ENCODE measurements at regions not wholly inside any gene's neighbourhood (a gene's known extent, or its start where the extent isn't known, plus 50 kb on each side); places are given as distances from the start of the nearest gene placed in this dataset.

DNA sequence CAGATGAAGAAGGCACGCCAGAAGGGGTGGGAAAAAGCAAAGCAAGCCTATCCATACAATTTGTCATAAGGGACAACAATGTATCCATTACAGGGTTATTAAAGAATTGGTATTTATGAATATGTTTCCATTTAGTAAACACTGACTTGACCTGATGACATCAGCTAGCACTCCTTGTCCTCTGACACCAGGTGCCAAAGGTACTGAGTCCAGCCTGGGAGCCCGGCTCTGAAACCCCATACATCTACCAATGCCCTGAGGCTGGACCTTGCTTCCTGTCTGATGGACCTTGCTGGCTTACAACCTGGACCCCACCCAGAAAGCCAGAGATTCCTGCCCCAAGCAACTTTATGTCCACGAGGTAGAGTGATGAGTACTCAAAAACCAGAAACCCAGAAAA, 263.0 kb upstream of the ATP11B start:
- Mint-ChIP-seq H3K27ac (ENCODE audit: unreplicated experiment) (no peak overlapping the region), H3K9me3 (ENCODE audit: unreplicated experiment) (no peaks in the 10 kb centered on the region)

DNA sequence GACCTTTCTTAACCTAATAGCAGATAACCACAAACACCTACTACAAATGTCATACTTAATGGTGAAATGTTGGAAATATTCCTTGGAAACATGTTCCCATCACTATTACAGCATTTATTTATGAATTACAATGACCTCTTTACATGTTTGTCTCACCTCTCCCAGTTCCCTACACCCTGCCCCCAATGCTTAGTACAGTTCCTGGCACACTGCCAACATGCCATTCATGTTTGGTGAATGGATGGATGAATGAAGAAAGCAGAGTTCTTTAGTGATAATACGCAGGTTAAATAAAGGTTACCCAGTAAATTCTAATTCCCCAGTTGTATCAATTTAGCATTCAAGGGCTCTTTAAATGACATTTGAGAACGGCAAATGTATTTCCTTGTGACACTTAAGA, 259.9 kb upstream of the ATP11B start:
- no peaks in the 10 kb centered on the region for H3K27me3 ChIP-seq (ENCODE audit: insufficient read depth, low read length)
- H3K27ac ChIP-seq (ENCODE audit: low read depth, low read length) = no peak overlapping the region
- H3K27ac Mint-ChIP-seq (ENCODE audit: unreplicated experiment) = no peak overlapping the region
- no peak for TF ChIP-seq EZH2 (IDR thresholded peaks at IDR 0.05; ENCODE audit: insufficient read depth, low read length)
- TF ChIP-seq, protein P1, sequence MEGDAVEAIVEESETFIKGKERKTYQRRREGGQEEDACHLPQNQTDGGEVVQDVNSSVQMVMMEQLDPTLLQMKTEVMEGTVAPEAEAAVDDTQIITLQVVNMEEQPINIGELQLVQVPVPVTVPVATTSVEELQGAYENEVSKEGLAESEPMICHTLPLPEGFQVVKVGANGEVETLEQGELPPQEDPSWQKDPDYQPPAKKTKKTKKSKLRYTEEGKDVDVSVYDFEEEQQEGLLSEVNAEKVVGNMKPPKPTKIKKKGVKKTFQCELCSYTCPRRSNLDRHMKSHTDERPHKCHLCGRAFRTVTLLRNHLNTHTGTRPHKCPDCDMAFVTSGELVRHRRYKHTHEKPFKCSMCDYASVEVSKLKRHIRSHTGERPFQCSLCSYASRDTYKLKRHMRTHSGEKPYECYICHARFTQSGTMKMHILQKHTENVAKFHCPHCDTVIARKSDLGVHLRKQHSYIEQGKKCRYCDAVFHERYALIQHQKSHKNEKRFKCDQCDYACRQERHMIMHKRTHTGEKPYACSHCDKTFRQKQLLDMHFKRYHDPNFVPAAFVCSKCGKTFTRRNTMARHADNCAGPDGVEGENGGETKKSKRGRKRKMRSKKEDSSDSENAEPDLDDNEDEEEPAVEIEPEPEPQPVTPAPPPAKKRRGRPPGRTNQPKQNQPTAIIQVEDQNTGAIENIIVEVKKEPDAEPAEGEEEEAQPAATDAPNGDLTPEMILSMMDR (IDR thresholded peaks at IDR 0.05; ENCODE audit: insufficient read depth, low read depth, low read length) = no peak
- no peaks in the 10 kb centered on the region for H3K9me3 ChIP-seq (ENCODE audit: insufficient read depth, low read depth, low read length)
- H3K9ac ChIP-seq (ENCODE audit: low read length) = no peak overlapping the region
- H3K4me3 ChIP-seq (ENCODE audit: insufficient read depth, low read depth, low read length) = no peak overlapping the region
- H3K4me2 ChIP-seq (ENCODE audit: low read length) = no peak overlapping the region
- no peaks in the 10 kb centered on the region for H3K4me1 Mint-ChIP-seq (ENCODE audit: low read depth, unreplicated experiment)
- H3K36me3 ChIP-seq (ENCODE audit: insufficient read depth, low read length) = no peaks in the 10 kb centered on the region
- no peaks in the 10 kb centered on the region for H3K9me3 Mint-ChIP-seq (ENCODE audit: unreplicated experiment)
- no peak overlapping the region for H3K4me3 Mint-ChIP-seq (ENCODE audit: unreplicated experiment)
- no peaks in the 10 kb centered on the region for H3K79me2 ChIP-seq (ENCODE audit: insufficient read depth, low read length)
- no peaks in the 10 kb centered on the region for H3K27me3 Mint-ChIP-seq (ENCODE audit: low read depth, unreplicated experiment)
- no peaks in the 10 kb centered on the region for H3K36me3 Mint-ChIP-seq (ENCODE audit: low read depth, unreplicated experiment)
- no peak for DNase-seq (ENCODE audit: low read depth)
- H4K20me1 ChIP-seq (ENCODE audit: insufficient read depth, low read length) = no peaks in the 10 kb centered on the region
- no peak overlapping the region for H2AFZ ChIP-seq (ENCODE audit: low read depth, low read length)
- H3K4me1 ChIP-seq (ENCODE audit: insufficient read depth, low read length) = no peaks in the 10 kb centered on the region
- no peak for FAIRE-seq

More for the DNA sequence above, 263.0 kb upstream of the ATP11B start:
- Histone ChIP-seq H3K9me3 (ENCODE audit: insufficient read depth, low read depth, low read length) (no peaks in the 10 kb centered on the region), H3K4me3 (ENCODE audit: insufficient read depth, low read depth, low read length) (no peak overlapping the region), H3K27ac (ENCODE audit: low read depth, low read length) (no peak overlapping the region), H3K9ac (ENCODE audit: low read length) (no peak overlapping the region), H3K4me2 (ENCODE audit: low read length) (no peak overlapping the region), H3K4me1 (ENCODE audit: insufficient read depth, low read length) (no peaks in the 10 kb centered on the region), H2AFZ (ENCODE audit: low read depth, low read length) (no peak overlapping the region), H3K36me3 (ENCODE audit: insufficient read depth, low read length) (no peaks in the 10 kb centered on the region), H4K20me1 (ENCODE audit: insufficient read depth, low read length) (no peaks in the 10 kb centered on the region), H3K79me2 (ENCODE audit: insufficient read depth, low read length) (no peaks in the 10 kb centered on the region), H3K27me3 (ENCODE audit: insufficient read depth, low read length) (no peaks in the 10 kb centered on the region)
- no peak overlapping the region for H3K4me3 Mint-ChIP-seq (ENCODE audit: unreplicated experiment)
- H3K36me3 Mint-ChIP-seq (ENCODE audit: low read depth, unreplicated experiment) = no peaks in the 10 kb centered on the region
- FAIRE-seq (no peak), DNase-seq (ENCODE audit: low read depth) (no peak)
- H3K4me1 Mint-ChIP-seq (ENCODE audit: low read depth, unreplicated experiment) = no peaks in the 10 kb centered on the region
- no peak for TF ChIP-seq EZH2 (IDR thresholded peaks at IDR 0.05; ENCODE audit: insufficient read depth, low read length)
- TF ChIP-seq, protein P1 (IDR thresholded peaks at IDR 0.05; ENCODE audit: insufficient read depth, low read depth, low read length) = no peak
- no peaks in the 10 kb centered on the region for H3K27me3 Mint-ChIP-seq (ENCODE audit: low read depth, unreplicated experiment)

GRCh38 chr3:182544542-182544941, 248.8 kb upstream of the ATP11B start:
- H3K4me1 Mint-ChIP-seq (ENCODE audit: low read depth, unreplicated experiment) = no peaks in the 10 kb centered on the region
- Histone ChIP-seq H3K27ac (ENCODE audit: low read depth, low read length) (no peak overlapping the region), H3K9ac (ENCODE audit: low read length) (no peak overlapping the region), H3K4me1 (ENCODE audit: insufficient read depth, low read length) (no peaks in the 10 kb centered on the region), H3K79me2 (ENCODE audit: insufficient read depth, low read length) (no peaks in the 10 kb centered on the region), H4K20me1 (ENCODE audit: insufficient read depth, low read length) (no peaks in the 10 kb centered on the region), H3K4me2 (ENCODE audit: low read length) (no peak overlapping the region), H3K36me3 (ENCODE audit: insufficient read depth, low read length) (no peaks in the 10 kb centered on the region), H3K9me3 (ENCODE audit: insufficient read depth, low read depth, low read length) (no peaks in the 10 kb centered on the region), H3K4me3 (ENCODE audit: insufficient read depth, low read depth, low read length) (no peak overlapping the region), H3K27me3 (ENCODE audit: insufficient read depth, low read length) (no peaks in the 10 kb centered on the region), H2AFZ (ENCODE audit: low read depth, low read length) (no peak overlapping the region)
- H3K4me3 Mint-ChIP-seq (ENCODE audit: unreplicated experiment) = no peak overlapping the region
- H3K27me3 Mint-ChIP-seq (ENCODE audit: low read depth, unreplicated experiment) = no peaks in the 10 kb centered on the region
- H3K27ac Mint-ChIP-seq (ENCODE audit: unreplicated experiment) = no peak overlapping the region
- no peak for TF ChIP-seq EZH2 (IDR thresholded peaks at IDR 0.05; ENCODE audit: insufficient read depth, low read length)
- TF ChIP-seq, protein P1 (IDR thresholded peaks at IDR 0.05; ENCODE audit: insufficient read depth, low read depth, low read length) = no peak
- no peak for FAIRE-seq
- DNase-seq (ENCODE audit: low read depth) = no peak
- no peaks in the 10 kb centered on the region for H3K9me3 Mint-ChIP-seq (ENCODE audit: unreplicated experiment)
- H3K36me3 Mint-ChIP-seq (ENCODE audit: low read depth, unreplicated experiment) = no peaks in the 10 kb centered on the region

Data from astrocyte (in vitro differentiated cells and primary cell).